Mesenchymal stem cell (in vitro differentiated cells and primary cell): ENCODE measurements at regions not wholly inside any gene's neighbourhood (a gene's known extent, or its start where the extent isn't known, plus 50 kb on each side); places are given as distances from the start of the nearest gene placed in this dataset.

Source experiments
- DNase-seq: peaks from one replicate; pipeline ENCODE4 v3.0.0-alpha.2; 2013
- H2AFZ ChIP-seq: one replicate; pipeline ENCODE4 v1.6.1; 2013; ENCODE audit warnings: low read depth, mild to moderate bottlenecking, control low read depth, inconsistent platforms, low read length, moderate library complexity
- H2AK5ac ChIP-seq: 2 replicates; pipeline ENCODE4 v1.6.1; 2013; ENCODE audit warnings: low read length, moderate library complexity, mild to moderate bottlenecking, inconsistent platforms; ENCODE audit not compliant: severe bottlenecking
- H2BK120ac ChIP-seq: one replicate; pipeline ENCODE4 v1.6.1; 2013; ENCODE audit warnings: low read depth, mild to moderate bottlenecking, inconsistent platforms, low read length, moderate library complexity
- H2BK12ac ChIP-seq, 2 experiments: one replicate each; pipeline ENCODE4 v1.6.1; 2013; ENCODE audit warnings: inconsistent platforms in 2 of 2, low read length in 2 of 2, mild to moderate bottlenecking in 2 of 2, moderate library complexity in 2 of 2, control low read depth in 1 of 2
- H2BK15ac ChIP-seq: one replicate; pipeline ENCODE4 v1.6.1; 2013; ENCODE audit warnings: mild to moderate bottlenecking, low read depth, inconsistent platforms; ENCODE audit not compliant: poor library complexity, severe bottlenecking
- H2BK5ac ChIP-seq: 2 replicates; pipeline ENCODE4 v1.6.1; 2013; ENCODE audit warnings: low read depth, mild to moderate bottlenecking, low read length, control low read depth, inconsistent platforms; ENCODE audit not compliant: poor library complexity, severe bottlenecking
- H3K14ac ChIP-seq, 2 experiments: one replicate each; pipeline ENCODE4 v1.6.1; 2013; ENCODE audit warnings: inconsistent platforms in 2 of 2, low read length in 2 of 2, control low read depth in 1 of 2, mild to moderate bottlenecking in 1 of 2, moderate library complexity in 1 of 2
- H3K18ac ChIP-seq, 2 experiments: one replicate each; pipeline ENCODE4 v1.6.1; 2013; ENCODE audit warnings: inconsistent platforms in 2 of 2, low read length in 2 of 2, control low read depth in 1 of 2, low read depth in 1 of 2, mild to moderate bottlenecking in 1 of 2
- H3K23ac ChIP-seq, 2 experiments: one replicate each; pipeline ENCODE4 v1.6.1; 2013; ENCODE audit warnings: inconsistent platforms in 2 of 2, low read length in 2 of 2, mild to moderate bottlenecking in 2 of 2, moderate library complexity in 2 of 2, control low read depth in 1 of 2
- H3K27ac ChIP-seq: 2 replicates; pipeline ENCODE4 v1.5.1; 2013; ENCODE audit warnings: mild to moderate bottlenecking, moderate library complexity, low read length, control low read depth, inconsistent platforms; ENCODE audit not compliant: poor library complexity, severe bottlenecking
- H3K27me3 ChIP-seq, 2 experiments: 2 replicates each; pipeline versions ENCODE4 v1.6.1 to v1.7.0; 2013; ENCODE audit warnings: low read length in 2 of 2, mild to moderate bottlenecking in 2 of 2, moderate library complexity in 2 of 2, control low read depth in 1 of 2, inconsistent platforms in 1 of 2; ENCODE audit not compliant: control insufficient read depth in 1 of 2, insufficient read depth in 1 of 2
- H3K36me3 ChIP-seq, 2 experiments: 2 replicates each; pipeline versions ENCODE4 v1.6.1 to v1.7.0; 2013; ENCODE audit warnings: low read length in 2 of 2, control low read depth in 1 of 2, inconsistent platforms in 1 of 2, low read depth in 1 of 2, mild to moderate bottlenecking in 1 of 2; ENCODE audit not compliant: insufficient read depth in 2 of 2, control insufficient read depth in 1 of 2
- H3K4ac ChIP-seq, 2 experiments: one replicate each; pipeline ENCODE4 v1.6.1; 2013; ENCODE audit warnings: inconsistent platforms in 2 of 2, low read length in 2 of 2, mild to moderate bottlenecking in 2 of 2, moderate library complexity in 2 of 2, control low read depth in 1 of 2, low read depth in 1 of 2
- H3K4me1 ChIP-seq: 2 replicates; pipeline ENCODE4 v1.6.1; 2013; ENCODE audit warnings: low read depth, low read length, control low read depth; ENCODE audit not compliant: control insufficient read depth, insufficient read depth
- H3K4me2 ChIP-seq: 2 replicates; pipeline ENCODE4 v1.6.1; 2013; ENCODE audit warnings: low read length, mild to moderate bottlenecking, inconsistent platforms; ENCODE audit not compliant: poor library complexity, severe bottlenecking
- H3K4me3 ChIP-seq, 2 experiments: 2 replicates each; pipeline versions ENCODE4 v1.5.1 to v1.7.0; 2013; ENCODE audit warnings: low read length in 2 of 2, mild to moderate bottlenecking in 2 of 2, control low read depth in 1 of 2, low read depth in 1 of 2; ENCODE audit not compliant: insufficient read depth in 1 of 2
- H3K79me1 ChIP-seq: replicated peaks from 2 replicates; pipeline ENCODE4 v1.6.1; 2013; ENCODE audit warnings: mild to moderate bottlenecking, control low read depth, low read length, inconsistent platforms; ENCODE audit not compliant: poor library complexity, severe bottlenecking
- H3K9ac ChIP-seq: 2 replicates; pipeline ENCODE4 v1.7.0; 2013; ENCODE audit warnings: mild to moderate bottlenecking, low read length, moderate library complexity
- H3K9me3 ChIP-seq: 2 replicates; pipeline ENCODE4 v1.7.0; 2013; ENCODE audit warnings: mild to moderate bottlenecking, low read length; ENCODE audit not compliant: control insufficient read depth
- H4K8ac ChIP-seq: one replicate; pipeline ENCODE4 v1.6.1; 2013; ENCODE audit warnings: inconsistent platforms, mild to moderate bottlenecking, low read length, moderate library complexity
- H4K91ac ChIP-seq: one replicate; pipeline ENCODE4 v1.6.1; 2013; ENCODE audit warnings: mild to moderate bottlenecking, low read length, inconsistent platforms
- WGBS: methylation state at CpG from one replicate; pipeline ENCODE4 v1.1.7; 2013; ENCODE audit warnings: mixed read lengths; 5-methylcytosine and 5-hydroxymethylcytosine counted together

DNA sequence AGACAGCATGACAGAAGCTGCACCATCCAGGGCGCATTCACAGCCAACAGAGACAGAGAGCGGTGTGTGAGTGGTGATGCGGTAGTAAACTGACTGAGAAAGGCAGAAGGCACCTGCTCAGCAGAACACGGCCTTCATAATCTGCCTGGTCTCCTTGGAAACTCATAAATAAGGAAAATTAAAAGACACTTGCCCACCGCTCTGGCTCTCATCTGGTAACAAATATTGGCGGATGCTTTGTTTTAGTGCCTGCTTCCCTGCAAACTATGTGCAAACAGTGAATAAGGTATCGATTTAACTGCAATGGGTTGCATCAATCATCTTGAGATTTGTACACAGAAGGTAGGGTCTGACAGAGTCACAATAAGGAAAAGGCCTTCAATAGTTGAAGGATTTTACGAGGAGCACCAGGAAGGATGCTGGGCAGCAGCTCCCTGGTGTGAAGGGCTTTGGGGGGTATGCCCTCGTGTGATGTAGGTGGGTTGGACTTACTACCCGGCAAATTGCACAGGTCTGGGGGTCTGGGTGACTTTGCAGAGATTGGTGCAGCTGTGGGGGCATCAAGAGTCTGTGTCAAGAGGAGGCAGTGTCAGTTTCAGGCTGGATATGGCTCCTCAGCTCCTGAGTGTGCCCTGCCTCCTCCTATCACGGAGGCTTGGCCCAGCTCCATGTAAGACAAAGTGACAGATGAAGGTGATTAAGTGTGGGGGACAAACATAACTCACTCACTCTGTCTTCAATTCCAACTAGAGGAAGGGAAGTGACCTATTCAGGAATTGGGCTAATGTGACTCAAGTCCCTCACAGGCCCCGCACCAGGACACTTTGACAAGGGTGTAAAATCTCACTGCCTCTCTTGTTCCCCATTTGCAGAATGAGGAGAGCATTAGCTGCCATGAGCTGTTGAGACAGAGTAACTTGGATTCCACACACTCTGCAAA lies 166.7 kb downstream of the ICE1 start:
- no peaks in the 10 kb centered on the region for H3K27me3 ChIP-seq
- DNase-seq: no peak
- no peak overlapping the region for H4K91ac ChIP-seq
- no peaks in the 10 kb centered on the region for H3K36me3 ChIP-seq
- H3K23ac ChIP-seq: no peak overlapping the region
- H2BK12ac ChIP-seq: no peak overlapping the region
- 79% methylated on average over 11 of the region's 12 CpGs for WGBS
- H2BK15ac ChIP-seq: no peak overlapping the region
- H3K4me1 ChIP-seq: no peaks in the 10 kb centered on the region
- H3K79me1 ChIP-seq: no peaks in the 10 kb centered on the region
- H3K4ac ChIP-seq: no peak overlapping the region
- H3K14ac ChIP-seq: no peak overlapping the region
- no peak overlapping the region for H3K9ac ChIP-seq
- no peak overlapping the region for H3K4me2 ChIP-seq
- H2AFZ ChIP-seq: no peak overlapping the region
- H3K27ac ChIP-seq: no peak overlapping the region
- H2BK120ac ChIP-seq: no peak overlapping the region
- H2BK5ac ChIP-seq: no peak overlapping the region
- H2AK5ac ChIP-seq: no peak overlapping the region
- peaks cover 4% of the 10 kb centered on the region for H3K9me3 ChIP-seq
- H3K4me3 ChIP-seq: no peak overlapping the region
- H3K18ac ChIP-seq: no peak overlapping the region
- no peak overlapping the region for H4K8ac ChIP-seq

DNA sequence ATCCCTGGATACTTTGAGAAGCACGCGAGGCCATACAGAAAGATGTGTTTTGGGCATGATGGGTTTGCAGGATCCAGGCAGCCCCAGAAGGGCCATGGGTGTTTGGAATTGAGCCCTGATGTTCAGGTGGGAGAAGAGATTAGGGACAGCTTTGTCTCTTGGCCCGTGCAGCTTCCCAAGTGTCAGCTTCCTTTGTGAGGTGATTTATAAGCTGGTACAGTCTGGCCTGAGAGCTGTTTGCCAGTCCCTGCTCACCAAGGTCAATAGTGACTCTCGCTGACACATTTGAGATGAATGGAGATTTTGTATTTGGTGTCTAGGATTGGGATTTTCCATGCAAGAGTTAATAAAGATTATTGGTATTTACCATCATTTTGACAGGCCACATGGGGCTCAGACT lies 165.9 kb downstream of the ICE1 start:
- H3K27me3 ChIP-seq: no peaks in the 10 kb centered on the region
- no peak overlapping the region for H2BK5ac ChIP-seq
- no peak overlapping the region for H2BK15ac ChIP-seq
- no peak overlapping the region for H2BK120ac ChIP-seq
- H3K36me3 ChIP-seq: no peaks in the 10 kb centered on the region
- H3K4me2 ChIP-seq: no peak overlapping the region
- H3K23ac ChIP-seq: no peak overlapping the region
- no peak overlapping the region for H3K4me3 ChIP-seq
- no peak overlapping the region for H3K18ac ChIP-seq
- 70% methylated on average over 4 of the region's 4 CpGs for WGBS
- peaks cover 4% of the 10 kb centered on the region for H3K9me3 ChIP-seq
- H2AFZ ChIP-seq: no peak overlapping the region
- H3K14ac ChIP-seq: no peak overlapping the region
- H3K4ac ChIP-seq: no peak overlapping the region
- no peak overlapping the region for H4K91ac ChIP-seq
- H2AK5ac ChIP-seq: no peak overlapping the region
- H3K27ac ChIP-seq: no peak overlapping the region
- H3K79me1 ChIP-seq: no peaks in the 10 kb centered on the region
- no peak overlapping the region for H3K9ac ChIP-seq
- H4K8ac ChIP-seq: no peak overlapping the region
- no peak for DNase-seq
- H2BK12ac ChIP-seq: no peak overlapping the region
- no peaks in the 10 kb centered on the region for H3K4me1 ChIP-seq

- H2BK15ac ChIP-seq: no peak overlapping the region
- DNase-seq: no peak
- no peak overlapping the region for H3K9ac ChIP-seq
- H3K14ac ChIP-seq: no peak overlapping the region
- H2AFZ ChIP-seq: no peak overlapping the region
- H3K4ac ChIP-seq: no peak overlapping the region
- no peak overlapping the region for H2BK120ac ChIP-seq
- no peaks in the 10 kb centered on the region for H3K4me1 ChIP-seq
- H3K79me1 ChIP-seq: no peaks in the 10 kb centered on the region
- WGBS: 64% methylated on average over 3 of the region's 3 CpGs
- no peak overlapping the region for H2BK5ac ChIP-seq
- no peak overlapping the region for H4K8ac ChIP-seq
- no peak overlapping the region for H3K23ac ChIP-seq
- H4K91ac ChIP-seq: no peak overlapping the region
- H3K27ac ChIP-seq: no peak overlapping the region
- no peak overlapping the region for H3K4me3 ChIP-seq
- no peaks in the 10 kb centered on the region for H3K36me3 ChIP-seq
- H2BK12ac ChIP-seq: no peak overlapping the region
- no peaks in the 10 kb centered on the region for H3K27me3 ChIP-seq
- H3K18ac ChIP-seq: no peak overlapping the region
- H3K9me3 ChIP-seq: peaks cover 4% of the 10 kb centered on the region
- no peak overlapping the region for H3K4me2 ChIP-seq
- no peak overlapping the region for H2AK5ac ChIP-seq
Observed at GRCh38 chr5:5587474-5587873, 165.0 kb downstream of the ICE1 start.

DNA sequence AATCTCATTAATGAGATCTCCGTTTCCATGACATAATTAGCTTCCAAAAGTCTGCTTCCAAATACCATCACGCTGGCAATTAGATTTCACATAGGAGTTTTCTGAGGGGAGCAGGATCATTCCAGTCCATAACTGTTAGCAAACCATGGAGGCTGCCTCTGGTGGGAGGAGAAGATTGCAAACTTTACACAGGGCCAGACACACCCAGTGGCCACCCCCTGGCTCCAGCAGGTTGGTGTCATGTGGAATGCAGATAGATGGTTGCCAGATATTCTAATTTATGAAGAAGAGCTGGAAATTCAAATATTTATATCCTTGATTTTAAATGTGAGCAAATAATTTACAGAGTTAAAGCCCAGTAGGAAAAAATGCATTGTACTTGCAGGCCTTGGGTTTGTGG lies 164.2 kb downstream of the ICE1 start:
- no peaks in the 10 kb centered on the region for H3K79me1 ChIP-seq
- no peak overlapping the region for H2BK15ac ChIP-seq
- no peak overlapping the region for H3K4ac ChIP-seq
- H3K27me3 ChIP-seq: no peaks in the 10 kb centered on the region
- no peak overlapping the region for H4K91ac ChIP-seq
- no peaks in the 10 kb centered on the region for H3K4me1 ChIP-seq
- H3K4me2 ChIP-seq: no peak overlapping the region
- no peak for DNase-seq
- no peak overlapping the region for H2BK12ac ChIP-seq
- no peak overlapping the region for H2BK120ac ChIP-seq
- no peak overlapping the region for H2AK5ac ChIP-seq
- WGBS: 86% methylated on average over 1 of the region's 2 CpGs
- H3K18ac ChIP-seq: no peak overlapping the region
- H3K36me3 ChIP-seq: no peaks in the 10 kb centered on the region
- no peak overlapping the region for H3K4me3 ChIP-seq
- no peak overlapping the region for H2AFZ ChIP-seq
- no peak overlapping the region for H2BK5ac ChIP-seq
- H4K8ac ChIP-seq: no peak overlapping the region
- no peak overlapping the region for H3K14ac ChIP-seq
- H3K9ac ChIP-seq: no peak overlapping the region
- H3K9me3 ChIP-seq: peaks cover 4% of the 10 kb centered on the region
- H3K23ac ChIP-seq: no peak overlapping the region
- H3K27ac ChIP-seq: no peak overlapping the region
